WTC11 (cell line): ENCODE measurements at regions not wholly inside any gene's neighbourhood (a gene's known extent, or its start where the extent isn't known, plus 50 kb on each side); places are given as distances from the start of the nearest gene placed in this dataset.

Experiments used
- ATAC-seq: fragments of 200-7000 bp; cut with Tn5 transposase; 2 replicates; pipeline ENCODE4 v1.10.0; 2021; ENCODE audit warnings: mild to moderate bottlenecking, moderate library complexity
- CTCF ChIA-PET: fragments of 300-600 bp; sonication (Branson Sonifier 250); formaldehyde crosslinking; loops from one replicate; lab custom pipeline; 2021; ENCODE audit warnings: antibody characterized with exemption; lab: Charles Lee
- POLR2A ChIA-PET: fragments of 350-600 bp; sonication (Branson Sonifier 250); formaldehyde crosslinking; loops from one replicate; lab custom pipeline; 2021; ENCODE audit warnings: antibody characterized with exemption; lab: Charles Lee
- DNase-seq: peaks from one replicate; pipeline ENCODE4 v3.0.0; 2021; ENCODE audit warnings: low spot score
- H3K27ac Mint-ChIP-seq: 2 replicates; pipeline ENCODE4 v1.8.0; 2021; ENCODE audit warnings: mixed read lengths
- H3K27me3 Mint-ChIP-seq: 2 replicates; pipeline ENCODE4 v1.8.0; 2021; ENCODE audit warnings: low read depth, mild to moderate bottlenecking, moderate library complexity, mixed read lengths
- H3K36me3 Mint-ChIP-seq: 2 replicates; pipeline ENCODE4 v1.8.0; 2021; ENCODE audit warnings: mixed read lengths
- H3K4me1 Mint-ChIP-seq: 2 replicates; pipeline ENCODE4 v1.8.0; 2022; ENCODE audit warnings: mixed read lengths
- H3K4me3 Mint-ChIP-seq: 2 replicates; pipeline ENCODE4 v1.8.0; 2021; ENCODE audit warnings: mild to moderate bottlenecking, moderate library complexity, mixed read lengths
- H3K9me3 Mint-ChIP-seq: 2 replicates; pipeline ENCODE4 v1.8.0; 2021; ENCODE audit warnings: mixed read lengths
- ATF1 ChIP-seq: sonication (generic); formaldehyde crosslinking; IDR thresholded peaks from 2 replicates; pipeline ENCODE4 v1.8.1; 2023; ENCODE audit warnings: mild to moderate bottlenecking, moderate library complexity, missing genetic modification reagents
- FOXJ3 ChIP-seq: sonication (generic); formaldehyde crosslinking; IDR thresholded peaks from 2 replicates; pipeline ENCODE4 v1.9.0; 2021; ENCODE audit warnings: missing genetic modification reagents, mild to moderate bottlenecking, borderline replicate concordance
- JAZF1 ChIP-seq: fragments of 250-450 bp; sonication (Bioruptor Pico); IDR thresholded peaks from 2 replicates; pipeline ENCODE4 v1.9.0; 2021; ENCODE audit warnings: moderate library complexity, mild to moderate bottlenecking, inconsistent platforms
- JUN ChIP-seq: sonication (generic); formaldehyde crosslinking; IDR thresholded peaks from 2 replicates; pipeline ENCODE4 v1.8.0; 2023; ENCODE audit warnings: mild to moderate bottlenecking, missing genetic modification reagents
- KAT7 ChIP-seq: sonication (generic); formaldehyde crosslinking; IDR thresholded peaks from 2 replicates; pipeline ENCODE4 v1.8.1; 2023; ENCODE audit warnings: missing genetic modification reagents, mild to moderate bottlenecking, borderline replicate concordance
- MYBL2 ChIP-seq: sonication (generic); formaldehyde crosslinking; IDR thresholded peaks from 2 replicates; pipeline ENCODE4 v1.8.1; 2023; ENCODE audit warnings: mild to moderate bottlenecking, moderate library complexity, missing genetic modification reagents
- NR3C1 ChIP-seq: sonication (generic); formaldehyde crosslinking; conservative IDR thresholded peaks from 2 replicates; pipeline ENCODE4 v1.8.1; 2023; ENCODE audit warnings: low read depth, mild to moderate bottlenecking, missing genetic modification reagents
- OVOL2 ChIP-seq: fragments of 250-450 bp; sonication (Bioruptor Pico); IDR thresholded peaks from 2 replicates; pipeline ENCODE4 v1.9.0; 2021; ENCODE audit warnings: mild to moderate bottlenecking, borderline replicate concordance
- PRRX2 ChIP-seq: fragments of 250-450 bp; sonication (Bioruptor Pico); IDR thresholded peaks from 2 replicates; pipeline ENCODE4 v1.8.0; 2021; ENCODE audit warnings: mild to moderate bottlenecking
- SOX15 ChIP-seq: fragments of 250-450 bp; sonication (Bioruptor Pico); IDR thresholded peaks from 2 replicates; pipeline ENCODE4 v1.9.0; 2021; ENCODE audit warnings: mild to moderate bottlenecking
- TP53 ChIP-seq: sonication (generic); formaldehyde crosslinking; IDR thresholded peaks from 2 replicates; pipeline ENCODE4 v1.8.1; 2023; ENCODE audit warnings: mild to moderate bottlenecking, missing genetic modification reagents
- ZNF121 ChIP-seq: sonication (generic); formaldehyde crosslinking; IDR thresholded peaks from 2 replicates; pipeline ENCODE4 v1.8.0; 2023; ENCODE audit warnings: missing genetic modification reagents
- ZNF396 ChIP-seq: fragments of 250-450 bp; sonication (Bioruptor Pico); IDR thresholded peaks from 2 replicates; pipeline ENCODE4 v1.8.0; 2021; ENCODE audit warnings: mild to moderate bottlenecking, moderate library complexity, borderline replicate concordance
- ZNF671 ChIP-seq: fragments of 250-450 bp; sonication (Bioruptor Pico); IDR thresholded peaks from 2 replicates; pipeline ENCODE4 v1.8.0; 2021; ENCODE audit warnings: mild to moderate bottlenecking
- TF ChIP-seq, protein P1 (sequence below): sonication (generic); formaldehyde crosslinking; IDR thresholded peaks from 2 replicates; pipeline ENCODE4 v1.8.0; 2022; ENCODE audit warnings: mild to moderate bottlenecking, missing genetic modification reagents
- TF ChIP-seq, protein P2 (sequence below): fragments of 250-450 bp; sonication (Bioruptor Pico); IDR thresholded peaks from 2 replicates; pipeline ENCODE4 v1.9.0; 2021; ENCODE audit warnings: moderate library complexity, mild to moderate bottlenecking, inconsistent platforms, borderline replicate concordance
- TF ChIP-seq, protein P3 (sequence below): sonication (generic); formaldehyde crosslinking; IDR thresholded peaks from 2 replicates; pipeline ENCODE4 v1.8.1; 2023; ENCODE audit warnings: mild to moderate bottlenecking, moderate library complexity, missing genetic modification reagents
- TF ChIP-seq, protein P4 (sequence below): sonication (generic); formaldehyde crosslinking; IDR thresholded peaks from 2 replicates; pipeline ENCODE4 v1.8.1; 2022; ENCODE audit warnings: missing genetic modification reagents, borderline replicate concordance
- TF ChIP-seq, protein P5 (sequence below): fragments of 250-450 bp; sonication (Bioruptor Pico); IDR thresholded peaks from 2 replicates; pipeline ENCODE4 v1.8.0; 2021; ENCODE audit warnings: mild to moderate bottlenecking
- TF ChIP-seq, protein P6 (sequence below): fragments of 250-450 bp; sonication (Bioruptor Pico); IDR thresholded peaks from 2 replicates; pipeline ENCODE4 v1.9.0; 2021; ENCODE audit warnings: mild to moderate bottlenecking
- TF ChIP-seq, protein P7 (sequence below): sonication (generic); formaldehyde crosslinking; IDR thresholded peaks from 2 replicates; pipeline ENCODE4 v1.8.0; 2023; ENCODE audit warnings: missing genetic modification reagents, mild to moderate bottlenecking, borderline replicate concordance
- TF ChIP-seq, protein P8 (sequence below): sonication (generic); formaldehyde crosslinking; IDR thresholded peaks from 2 replicates; pipeline ENCODE4 v1.8.0; 2023; ENCODE audit warnings: mild to moderate bottlenecking, missing genetic modification reagents

DNA sequence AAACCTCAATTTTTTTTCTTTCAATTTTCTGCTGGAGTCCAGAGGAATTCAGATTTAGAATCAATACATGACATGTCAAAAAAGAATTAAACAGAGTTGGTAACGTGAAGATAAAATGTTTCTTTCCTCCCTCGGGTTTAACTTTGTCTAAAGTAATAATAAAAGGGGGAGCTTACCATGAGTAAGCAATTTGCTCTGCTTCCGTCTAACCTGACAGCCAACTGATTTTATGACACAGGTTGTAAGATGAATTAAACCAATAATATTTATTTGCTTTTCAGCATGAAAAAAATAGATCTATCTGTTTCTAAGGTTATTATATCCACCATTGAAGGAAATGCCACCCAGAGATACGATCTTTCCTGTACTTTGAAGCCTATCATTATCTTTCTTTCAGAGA lies 352.6 kb downstream of the OSTF1 start (continued):
- TF ChIP-seq, protein P1, sequence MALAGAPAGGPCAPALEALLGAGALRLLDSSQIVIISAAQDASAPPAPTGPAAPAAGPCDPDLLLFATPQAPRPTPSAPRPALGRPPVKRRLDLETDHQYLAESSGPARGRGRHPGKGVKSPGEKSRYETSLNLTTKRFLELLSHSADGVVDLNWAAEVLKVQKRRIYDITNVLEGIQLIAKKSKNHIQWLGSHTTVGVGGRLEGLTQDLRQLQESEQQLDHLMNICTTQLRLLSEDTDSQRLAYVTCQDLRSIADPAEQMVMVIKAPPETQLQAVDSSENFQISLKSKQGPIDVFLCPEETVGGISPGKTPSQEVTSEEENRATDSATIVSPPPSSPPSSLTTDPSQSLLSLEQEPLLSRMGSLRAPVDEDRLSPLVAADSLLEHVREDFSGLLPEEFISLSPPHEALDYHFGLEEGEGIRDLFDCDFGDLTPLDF = no peak
- TF ChIP-seq, protein P2, sequence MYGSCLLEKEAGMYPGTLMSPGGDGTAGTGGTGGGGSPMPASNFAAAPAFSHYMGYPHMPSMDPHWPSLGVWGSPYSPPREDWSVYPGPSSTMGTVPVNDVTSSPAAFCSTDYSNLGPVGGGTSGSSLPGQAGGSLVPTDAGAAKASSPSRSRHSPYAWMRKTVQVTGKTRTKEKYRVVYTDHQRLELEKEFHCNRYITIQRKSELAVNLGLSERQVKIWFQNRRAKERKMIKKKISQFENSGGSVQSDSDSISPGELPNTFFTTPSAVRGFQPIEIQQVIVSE = no peak
- TF ChIP-seq ZNF121 (CRISPR knock-in tag) (no peak), FOXJ3 (CRISPR knock-in tag) (no peak), PRRX2 (CRISPR knock-in tag) (no peak), ZNF396 (no peak), OVOL2 (CRISPR knock-in tag) (no peak)
- TF ChIP-seq, protein P3, sequence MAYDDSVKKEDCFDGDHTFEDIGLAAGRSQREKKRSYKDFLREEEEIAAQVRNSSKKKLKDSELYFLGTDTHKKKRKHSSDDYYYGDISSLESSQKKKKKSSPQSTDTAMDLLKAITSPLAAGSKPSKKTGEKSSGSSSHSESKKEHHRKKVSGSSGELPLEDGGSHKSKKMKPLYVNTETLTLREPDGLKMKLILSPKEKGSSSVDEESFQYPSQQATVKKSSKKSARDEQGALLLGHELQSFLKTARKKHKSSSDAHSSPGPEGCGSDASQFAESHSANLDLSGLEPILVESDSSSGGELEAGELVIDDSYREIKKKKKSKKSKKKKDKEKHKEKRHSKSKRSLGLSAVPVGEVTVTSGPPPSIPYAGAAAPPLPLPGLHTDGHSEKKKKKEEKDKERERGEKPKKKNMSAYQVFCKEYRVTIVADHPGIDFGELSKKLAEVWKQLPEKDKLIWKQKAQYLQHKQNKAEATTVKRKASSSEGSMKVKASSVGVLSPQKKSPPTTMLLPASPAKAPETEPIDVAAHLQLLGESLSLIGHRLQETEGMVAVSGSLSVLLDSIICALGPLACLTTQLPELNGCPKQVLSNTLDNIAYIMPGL (CRISPR knock-in tag) = no peak

DNA sequence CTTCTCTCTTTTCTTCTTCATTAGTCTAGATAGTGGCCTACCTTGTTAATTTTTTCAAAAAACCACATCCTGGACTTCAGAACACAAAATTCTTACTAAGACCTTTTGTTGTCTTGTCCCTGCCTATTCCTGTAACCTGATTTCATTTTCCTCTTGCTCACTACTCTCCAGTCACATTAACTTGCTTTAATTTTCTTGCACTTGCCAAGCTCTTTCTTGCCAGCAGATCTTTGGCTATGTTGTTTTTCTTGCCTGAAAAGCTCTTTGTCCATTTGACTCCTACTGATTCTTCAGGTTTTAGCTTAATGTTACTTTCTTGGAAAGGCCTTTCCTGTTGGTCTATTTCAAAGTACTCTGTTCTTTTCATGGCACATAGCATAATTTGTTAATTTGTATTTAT lies 356.8 kb downstream of the OSTF1 start:
- Mint-ChIP-seq H3K27me3 (peaks cover 6% of the 10 kb centered on the region; the same call in 1 of the 2 replicates), H3K36me3 (peaks cover 23% of the 10 kb centered on the region), H3K4me1 (peaks cover 18% of the 10 kb centered on the region), H3K4me3 (no peak overlapping the region), H3K9me3 (peaks cover 26% of the 10 kb centered on the region), H3K27ac (no peak overlapping the region)
- POLR2A ChIA-PET = no interaction called here
- CTCF ChIA-PET = no interaction called here
- TF ChIP-seq JUN (CRISPR knock-in tag) (no peak), TP53 (CRISPR knock-in tag) (no peak), JAZF1 (no peak), ZNF671 (CRISPR knock-in tag) (no peak), MYBL2 (CRISPR knock-in tag) (no peak), OVOL2 (CRISPR knock-in tag) (no peak), KAT7 (no peak), ATF1 (CRISPR knock-in tag) (no peak)
- TF ChIP-seq, protein P4, sequence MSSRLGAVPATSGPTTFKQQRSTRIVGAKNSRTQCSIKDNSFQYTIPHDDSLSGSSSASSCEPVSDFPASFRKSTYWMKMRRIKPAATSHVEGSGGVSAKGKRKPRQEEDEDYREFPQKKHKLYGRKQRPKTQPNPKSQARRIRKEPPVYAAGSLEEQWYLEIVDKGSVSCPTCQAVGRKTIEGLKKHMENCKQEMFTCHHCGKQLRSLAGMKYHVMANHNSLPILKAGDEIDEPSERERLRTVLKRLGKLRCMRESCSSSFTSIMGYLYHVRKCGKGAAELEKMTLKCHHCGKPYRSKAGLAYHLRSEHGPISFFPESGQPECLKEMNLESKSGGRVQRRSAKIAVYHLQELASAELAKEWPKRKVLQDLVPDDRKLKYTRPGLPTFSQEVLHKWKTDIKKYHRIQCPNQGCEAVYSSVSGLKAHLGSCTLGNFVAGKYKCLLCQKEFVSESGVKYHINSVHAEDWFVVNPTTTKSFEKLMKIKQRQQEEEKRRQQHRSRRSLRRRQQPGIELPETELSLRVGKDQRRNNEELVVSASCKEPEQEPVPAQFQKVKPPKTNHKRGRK (CRISPR knock-in tag) = no peak
- TF ChIP-seq, protein P5, sequence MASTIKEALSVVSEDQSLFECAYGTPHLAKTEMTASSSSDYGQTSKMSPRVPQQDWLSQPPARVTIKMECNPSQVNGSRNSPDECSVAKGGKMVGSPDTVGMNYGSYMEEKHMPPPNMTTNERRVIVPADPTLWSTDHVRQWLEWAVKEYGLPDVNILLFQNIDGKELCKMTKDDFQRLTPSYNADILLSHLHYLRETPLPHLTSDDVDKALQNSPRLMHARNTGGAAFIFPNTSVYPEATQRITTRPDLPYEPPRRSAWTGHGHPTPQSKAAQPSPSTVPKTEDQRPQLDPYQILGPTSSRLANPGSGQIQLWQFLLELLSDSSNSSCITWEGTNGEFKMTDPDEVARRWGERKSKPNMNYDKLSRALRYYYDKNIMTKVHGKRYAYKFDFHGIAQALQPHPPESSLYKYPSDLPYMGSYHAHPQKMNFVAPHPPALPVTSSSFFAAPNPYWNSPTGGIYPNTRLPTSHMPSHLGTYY (CRISPR knock-in tag) = no peak
- TF ChIP-seq, protein P6, sequence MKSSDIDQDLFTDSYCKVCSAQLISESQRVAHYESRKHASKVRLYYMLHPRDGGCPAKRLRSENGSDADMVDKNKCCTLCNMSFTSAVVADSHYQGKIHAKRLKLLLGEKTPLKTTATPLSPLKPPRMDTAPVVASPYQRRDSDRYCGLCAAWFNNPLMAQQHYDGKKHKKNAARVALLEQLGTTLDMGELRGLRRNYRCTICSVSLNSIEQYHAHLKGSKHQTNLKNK = no peak
- ATAC-seq (no peak), DNase-seq (no peak)

DNA sequence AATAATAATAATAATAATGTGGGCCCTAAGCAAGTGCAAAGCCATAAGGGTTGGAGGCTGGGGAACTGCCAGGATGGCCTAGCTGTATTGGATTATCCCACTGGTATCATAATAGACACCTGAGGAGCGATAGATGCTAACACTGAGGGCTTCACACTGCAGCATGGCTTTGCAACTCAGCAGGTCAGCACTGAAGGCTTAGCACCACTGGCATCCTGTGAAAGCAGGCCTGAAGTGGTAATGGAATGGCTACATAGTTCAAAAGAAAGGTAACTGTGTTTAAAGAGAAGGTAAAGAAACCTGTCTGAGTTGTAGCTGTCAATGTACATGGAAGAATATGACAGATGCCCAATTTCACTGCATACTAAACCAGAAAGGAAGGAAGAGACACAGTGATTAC lies 359.0 kb downstream of the OSTF1 start:
- Mint-ChIP-seq H3K4me1 (peaks cover 36% of the 10 kb centered on the region), H3K27ac (no peak overlapping the region; the same call in 1 of the 2 replicates), H3K9me3 (peaks cover 26% of the 10 kb centered on the region), H3K4me3 (no peak overlapping the region), H3K27me3 (peaks cover 6% of the 10 kb centered on the region), H3K36me3 (peaks cover 23% of the 10 kb centered on the region)
- POLR2A ChIA-PET = no interaction called here
- DNase-seq = no peak
- no peak for ATAC-seq
- CTCF ChIA-PET = no interaction called here
- TF ChIP-seq NR3C1 (CRISPR knock-in tag) (no peak), SOX15 (CRISPR knock-in tag) (no peak)
- TF ChIP-seq, protein P7, sequence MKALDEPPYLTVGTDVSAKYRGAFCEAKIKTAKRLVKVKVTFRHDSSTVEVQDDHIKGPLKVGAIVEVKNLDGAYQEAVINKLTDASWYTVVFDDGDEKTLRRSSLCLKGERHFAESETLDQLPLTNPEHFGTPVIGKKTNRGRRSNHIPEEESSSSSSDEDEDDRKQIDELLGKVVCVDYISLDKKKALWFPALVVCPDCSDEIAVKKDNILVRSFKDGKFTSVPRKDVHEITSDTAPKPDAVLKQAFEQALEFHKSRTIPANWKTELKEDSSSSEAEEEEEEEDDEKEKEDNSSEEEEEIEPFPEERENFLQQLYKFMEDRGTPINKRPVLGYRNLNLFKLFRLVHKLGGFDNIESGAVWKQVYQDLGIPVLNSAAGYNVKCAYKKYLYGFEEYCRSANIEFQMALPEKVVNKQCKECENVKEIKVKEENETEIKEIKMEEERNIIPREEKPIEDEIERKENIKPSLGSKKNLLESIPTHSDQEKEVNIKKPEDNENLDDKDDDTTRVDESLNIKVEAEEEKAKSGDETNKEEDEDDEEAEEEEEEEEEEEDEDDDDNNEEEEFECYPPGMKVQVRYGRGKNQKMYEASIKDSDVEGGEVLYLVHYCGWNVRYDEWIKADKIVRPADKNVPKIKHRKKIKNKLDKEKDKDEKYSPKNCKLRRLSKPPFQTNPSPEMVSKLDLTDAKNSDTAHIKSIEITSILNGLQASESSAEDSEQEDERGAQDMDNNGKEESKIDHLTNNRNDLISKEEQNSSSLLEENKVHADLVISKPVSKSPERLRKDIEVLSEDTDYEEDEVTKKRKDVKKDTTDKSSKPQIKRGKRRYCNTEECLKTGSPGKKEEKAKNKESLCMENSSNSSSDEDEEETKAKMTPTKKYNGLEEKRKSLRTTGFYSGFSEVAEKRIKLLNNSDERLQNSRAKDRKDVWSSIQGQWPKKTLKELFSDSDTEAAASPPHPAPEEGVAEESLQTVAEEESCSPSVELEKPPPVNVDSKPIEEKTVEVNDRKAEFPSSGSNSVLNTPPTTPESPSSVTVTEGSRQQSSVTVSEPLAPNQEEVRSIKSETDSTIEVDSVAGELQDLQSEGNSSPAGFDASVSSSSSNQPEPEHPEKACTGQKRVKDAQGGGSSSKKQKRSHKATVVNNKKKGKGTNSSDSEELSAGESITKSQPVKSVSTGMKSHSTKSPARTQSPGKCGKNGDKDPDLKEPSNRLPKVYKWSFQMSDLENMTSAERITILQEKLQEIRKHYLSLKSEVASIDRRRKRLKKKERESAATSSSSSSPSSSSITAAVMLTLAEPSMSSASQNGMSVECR (CRISPR knock-in tag) = no peak
- TF ChIP-seq, protein P8, sequence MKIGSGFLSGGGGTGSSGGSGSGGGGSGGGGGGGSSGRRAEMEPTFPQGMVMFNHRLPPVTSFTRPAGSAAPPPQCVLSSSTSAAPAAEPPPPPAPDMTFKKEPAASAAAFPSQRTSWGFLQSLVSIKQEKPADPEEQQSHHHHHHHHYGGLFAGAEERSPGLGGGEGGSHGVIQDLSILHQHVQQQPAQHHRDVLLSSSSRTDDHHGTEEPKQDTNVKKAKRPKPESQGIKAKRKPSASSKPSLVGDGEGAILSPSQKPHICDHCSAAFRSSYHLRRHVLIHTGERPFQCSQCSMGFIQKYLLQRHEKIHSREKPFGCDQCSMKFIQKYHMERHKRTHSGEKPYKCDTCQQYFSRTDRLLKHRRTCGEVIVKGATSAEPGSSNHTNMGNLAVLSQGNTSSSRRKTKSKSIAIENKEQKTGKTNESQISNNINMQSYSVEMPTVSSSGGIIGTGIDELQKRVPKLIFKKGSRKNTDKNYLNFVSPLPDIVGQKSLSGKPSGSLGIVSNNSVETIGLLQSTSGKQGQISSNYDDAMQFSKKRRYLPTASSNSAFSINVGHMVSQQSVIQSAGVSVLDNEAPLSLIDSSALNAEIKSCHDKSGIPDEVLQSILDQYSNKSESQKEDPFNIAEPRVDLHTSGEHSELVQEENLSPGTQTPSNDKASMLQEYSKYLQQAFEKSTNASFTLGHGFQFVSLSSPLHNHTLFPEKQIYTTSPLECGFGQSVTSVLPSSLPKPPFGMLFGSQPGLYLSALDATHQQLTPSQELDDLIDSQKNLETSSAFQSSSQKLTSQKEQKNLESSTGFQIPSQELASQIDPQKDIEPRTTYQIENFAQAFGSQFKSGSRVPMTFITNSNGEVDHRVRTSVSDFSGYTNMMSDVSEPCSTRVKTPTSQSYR (CRISPR knock-in tag) = no peak
